ENCODE measurements at regions not wholly inside any gene's neighbourhood (a gene's known extent, or its start where the extent isn't known, plus 50 kb on each side); places are given as distances from the start of the nearest gene placed in this dataset.

GRCh38 chr5:96573513-96573894 is 88.7 kb upstream of the CAST start:
- DNase-seq (ENCODE audit: low spot score): no peak
- Histone ChIP-seq H3K27ac (ENCODE audit: low read depth, low read length, poor library complexity, severe bottlenecking) (no peak overlapping the region), H2AFZ (ENCODE audit: low read length) (no peak overlapping the region), H3K79me2 (ENCODE audit: insufficient read depth, low read depth, low read length) (no peaks in the 10 kb centered on the region), H3K36me3 (ENCODE audit: insufficient read depth, low read length) (no peaks in the 10 kb centered on the region), H3K4me3 (ENCODE audit: low read depth, low read length, poor library complexity, severe bottlenecking) (no peak overlapping the region), H3K4me2 (ENCODE audit: low read length) (no peak overlapping the region), H3K9me3 (ENCODE audit: low read length) (no peaks in the 10 kb centered on the region), H4K20me1 (ENCODE audit: insufficient read depth, low read length) (no peaks in the 10 kb centered on the region), H3K9me2 (ENCODE audit: insufficient read depth, low read length) (no peaks in the 10 kb centered on the region), H3K4me1 (ENCODE audit: insufficient read depth, low read length, poor library complexity, severe bottlenecking) (no peaks in the 10 kb centered on the region)
- POLR2A ChIA-PET: interaction anchor here (1.0 kb wide), 1 partner anchor 12 kb away, joined by 3 read pairs; no protein-coding TSS in a partner anchor
- no TSS peak for BruUV-seq (replicated peaks)
- TF ChIP-seq CTCF (conservative IDR thresholded peaks at IDR 0.05; ENCODE audit: low read length): no peak
- no peak for TF ChIP-seq EZH2phosphoT487 (IDR thresholded peaks at IDR 0.05; ENCODE audit: borderline replicate concordance, low read depth, low read length)
- CTCF ChIA-PET (ENCODE audit: unreplicated experiment): no interaction called here
- intact Hi-C loops (cut with micrococcal nuclease; ENCODE audit: unreplicated experiment): no loop called here

GRCh38 chr5:96576876-96577275 is 85.3 kb upstream of the CAST start:
- H3K4me3 ChIP-seq (ENCODE audit: low read depth, low read length, poor library complexity, severe bottlenecking): no peak overlapping the region
- H3K27ac ChIP-seq (ENCODE audit: low read depth, low read length, poor library complexity, severe bottlenecking): no peak overlapping the region
- no peaks in the 10 kb centered on the region for H3K4me1 ChIP-seq (ENCODE audit: insufficient read depth, low read length, poor library complexity, severe bottlenecking)
- DNase-seq (ENCODE audit: low spot score): no peak
- TF ChIP-seq EZH2phosphoT487 (IDR thresholded peaks at IDR 0.05; ENCODE audit: borderline replicate concordance, low read depth, low read length): no peak
- TF ChIP-seq CTCF (conservative IDR thresholded peaks at IDR 0.05; ENCODE audit: low read length): no peak
- H3K9me2 ChIP-seq (ENCODE audit: insufficient read depth, low read length): no peaks in the 10 kb centered on the region
- no peaks in the 10 kb centered on the region for H3K9me3 ChIP-seq (ENCODE audit: low read length)
- no TSS peak for BruUV-seq (replicated peaks)
- POLR2A ChIA-PET: no interaction called here
- CTCF ChIA-PET (ENCODE audit: unreplicated experiment): no interaction called here
- H4K20me1 ChIP-seq (ENCODE audit: insufficient read depth, low read length): no peaks in the 10 kb centered on the region
- H3K36me3 ChIP-seq (ENCODE audit: insufficient read depth, low read length): no peaks in the 10 kb centered on the region
- no peak overlapping the region for H2AFZ ChIP-seq (ENCODE audit: low read length)
- H3K79me2 ChIP-seq (ENCODE audit: insufficient read depth, low read depth, low read length): no peaks in the 10 kb centered on the region
- H3K4me2 ChIP-seq (ENCODE audit: low read length): no peak overlapping the region
- intact Hi-C loops (cut with micrococcal nuclease; ENCODE audit: unreplicated experiment): no loop called here

GRCh38 chr5:96577909-96578308 is 84.3 kb upstream of the CAST start:
- ChIA-PET POLR2A (no interaction called here), CTCF (ENCODE audit: unreplicated experiment) (no interaction called here)
- no peak for TF ChIP-seq CTCF (conservative IDR thresholded peaks at IDR 0.05; ENCODE audit: low read length)
- no peak for TF ChIP-seq EZH2phosphoT487 (IDR thresholded peaks at IDR 0.05; ENCODE audit: borderline replicate concordance, low read depth, low read length)
- H3K9me2 ChIP-seq (ENCODE audit: insufficient read depth, low read length): no peaks in the 10 kb centered on the region
- H3K9me3 ChIP-seq (ENCODE audit: low read length): no peaks in the 10 kb centered on the region
- no peak for DNase-seq (ENCODE audit: low spot score)
- no peak overlapping the region for H2AFZ ChIP-seq (ENCODE audit: low read length)
- no peak overlapping the region for H3K4me2 ChIP-seq (ENCODE audit: low read length)
- H3K4me1 ChIP-seq (ENCODE audit: insufficient read depth, low read length, poor library complexity, severe bottlenecking): no peaks in the 10 kb centered on the region
- no peak overlapping the region for H3K27ac ChIP-seq (ENCODE audit: low read depth, low read length, poor library complexity, severe bottlenecking)
- H3K36me3 ChIP-seq (ENCODE audit: insufficient read depth, low read length): no peaks in the 10 kb centered on the region
- no peaks in the 10 kb centered on the region for H4K20me1 ChIP-seq (ENCODE audit: insufficient read depth, low read length)
- BruUV-seq (replicated peaks): no TSS peak
- no peaks in the 10 kb centered on the region for H3K79me2 ChIP-seq (ENCODE audit: insufficient read depth, low read depth, low read length)
- intact Hi-C loops (cut with micrococcal nuclease; ENCODE audit: unreplicated experiment): no loop called here
- H3K4me3 ChIP-seq (ENCODE audit: low read depth, low read length, poor library complexity, severe bottlenecking): no peak overlapping the region

All from OCI-LY7 (cell line).